NAMALWA (cell line): ENCODE measurements at regions not wholly inside any gene's neighbourhood (a gene's known extent, or its start where the extent isn't known, plus 50 kb on each side); places are given as distances from the start of the nearest gene placed in this dataset.

Experiments
- DNase-seq: peaks from one replicate; pipeline ENCODE4 v3.0.0-alpha.2; 2015; ENCODE audit warnings: low spot score

- no peak for DNase-seq
Measured at GRCh38 chr2:105652014-105652796, 92.5 kb upstream of the NCK2 start.

DNA sequence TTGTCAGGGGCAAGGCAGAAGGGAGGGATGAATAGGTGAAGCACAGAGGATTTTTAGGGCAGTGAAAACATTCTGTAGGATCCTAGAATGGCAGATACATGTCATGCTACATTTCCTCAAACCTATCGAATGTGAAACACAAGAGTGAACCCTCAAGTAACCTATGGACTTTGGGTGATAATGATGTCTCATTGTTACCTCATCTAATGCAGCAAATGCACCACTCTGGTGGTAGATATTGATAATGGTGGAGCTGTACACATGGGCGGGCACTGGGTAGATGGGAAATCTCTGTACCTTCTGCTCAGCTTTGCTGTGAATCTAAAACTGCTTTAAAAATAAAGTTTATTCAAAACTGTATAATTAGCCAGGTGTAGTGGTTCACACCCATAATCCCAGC, 95.2 kb upstream of the NCK2 start:
- no peak for DNase-seq

DNA sequence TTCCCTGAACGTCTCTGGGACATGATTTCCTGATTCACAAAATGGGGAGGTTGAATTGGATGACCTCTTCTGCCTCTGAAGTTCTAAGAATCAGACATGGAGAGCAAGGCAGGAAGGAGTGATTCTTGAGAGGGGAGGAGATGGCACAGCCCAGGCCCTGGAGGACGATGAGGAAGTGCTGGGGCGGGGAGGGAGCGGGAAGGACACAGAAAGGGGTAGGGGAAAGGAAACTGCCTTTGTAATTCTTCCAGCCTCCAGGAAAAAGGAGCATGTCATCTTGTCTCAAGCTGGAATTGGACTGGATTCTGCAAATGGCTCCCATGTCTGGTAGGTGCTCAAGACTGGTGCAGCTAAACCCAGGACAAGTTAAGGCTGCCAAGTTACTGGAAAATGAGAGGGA, 97.0 kb upstream of the NCK2 start:
- no peak for DNase-seq

DNA sequence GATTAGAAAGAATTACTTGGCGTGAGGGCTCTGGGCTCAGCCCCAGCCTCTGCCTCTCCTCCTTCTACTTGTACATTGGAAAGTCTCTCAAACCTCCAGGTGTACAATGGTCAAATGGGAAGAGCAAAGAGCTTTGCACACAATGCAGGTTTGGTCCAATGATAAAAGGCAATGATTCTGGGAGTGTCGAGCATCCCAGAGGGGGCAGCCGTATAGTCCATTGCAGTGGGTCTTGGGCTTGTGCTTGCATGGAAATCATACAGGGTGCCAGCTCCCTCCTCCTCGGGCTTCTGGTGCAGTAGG, 98.0 kb upstream of the NCK2 start:
- DNase-seq, result no peak

GRCh38 chr2:105645938-105646773, 98.6 kb upstream of the NCK2 start:
- no peak for DNase-seq

- DNase-seq, result no peak
Measured at GRCh38 chr2:105645031-105645937, 99.4 kb upstream of the NCK2 start.

DNA sequence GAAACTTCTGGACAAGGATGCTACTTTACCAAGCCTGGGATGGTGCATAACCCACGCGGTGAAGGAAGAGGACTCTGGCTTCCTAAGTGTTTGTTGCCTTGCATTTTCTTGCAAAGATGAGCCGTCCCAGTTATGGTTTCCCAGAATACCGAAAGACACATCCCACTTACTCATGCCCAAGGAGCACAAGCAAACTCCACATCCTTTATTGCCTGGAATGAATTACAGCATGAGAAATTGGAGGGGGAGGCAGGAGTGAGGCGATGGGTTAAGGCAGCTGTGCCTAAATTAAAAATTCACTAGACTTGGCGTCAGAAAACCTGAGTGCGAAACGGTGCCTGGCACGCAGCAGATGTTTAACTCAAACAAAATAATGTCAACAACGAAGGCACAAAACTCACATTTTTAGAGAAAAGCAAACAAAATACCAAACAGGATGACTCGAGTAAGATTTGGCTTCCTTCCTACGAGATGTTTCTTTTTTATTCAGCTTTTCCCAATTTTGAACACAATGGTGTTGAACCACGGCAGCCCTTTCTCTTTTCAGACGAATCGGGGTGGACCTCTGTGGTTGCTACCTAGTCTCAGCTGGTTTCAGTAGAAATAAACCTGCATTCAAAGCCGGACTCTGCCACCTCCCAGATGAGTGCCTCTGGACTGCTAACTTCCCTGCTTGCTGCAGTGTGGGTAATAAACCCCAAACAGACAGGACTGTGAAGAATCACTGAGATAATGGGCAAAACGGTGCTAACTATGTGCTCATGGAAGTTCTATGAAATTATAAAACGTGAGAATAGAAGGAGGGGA, 100.3 kb upstream of the NCK2 start:
- no peak for DNase-seq

- no peak for DNase-seq
Measured at GRCh38 chr2:105643405-105644173, 101.1 kb upstream of the NCK2 start.

DNA sequence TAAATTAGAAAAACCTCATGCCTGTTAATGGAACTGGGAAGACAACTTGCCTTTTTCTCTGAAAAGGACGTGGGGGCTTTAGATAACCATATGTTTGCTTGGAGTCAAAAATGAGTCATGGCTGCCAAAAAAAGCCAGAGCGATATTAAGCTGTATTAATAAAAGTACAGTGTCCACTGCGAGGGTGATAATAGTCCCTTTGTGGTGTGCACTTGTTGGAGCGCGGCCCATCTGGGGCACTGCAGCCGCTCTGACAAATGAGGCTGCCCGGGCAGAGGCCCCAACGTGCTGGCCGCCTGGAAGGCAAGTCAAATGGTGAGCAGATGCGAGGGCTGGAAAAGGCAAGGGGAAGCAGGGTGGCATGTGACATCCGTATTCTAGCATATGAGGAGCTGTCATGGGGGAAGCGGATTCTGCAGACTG, 103.3 kb upstream of the NCK2 start:
- DNase-seq, result no peak

DNA sequence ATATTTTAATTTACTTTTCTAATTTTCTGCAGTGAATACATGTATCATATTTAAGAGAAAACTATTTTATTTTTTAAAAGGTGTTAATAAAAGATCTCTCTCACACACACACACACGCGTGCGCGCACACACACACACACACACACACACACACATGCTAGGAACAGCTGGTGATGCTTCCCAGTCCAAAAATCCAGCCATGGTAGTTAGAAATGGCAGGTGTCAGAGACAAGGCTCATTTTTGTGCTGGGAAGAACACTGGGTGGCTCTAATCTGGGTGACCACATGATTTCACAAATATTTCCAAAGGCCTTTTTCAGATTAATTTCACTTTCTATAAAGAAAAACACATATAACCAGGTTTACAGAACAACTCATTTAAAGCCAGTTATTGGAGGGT, 104.5 kb upstream of the NCK2 start:
- DNase-seq, result no peak

GRCh38 chr2:105636109-105636740, 108.5 kb upstream of the NCK2 start:
- no peak for DNase-seq

GRCh38 chr2:105635564-105635963, 109.1 kb upstream of the NCK2 start:
- DNase-seq, result no peak

DNA sequence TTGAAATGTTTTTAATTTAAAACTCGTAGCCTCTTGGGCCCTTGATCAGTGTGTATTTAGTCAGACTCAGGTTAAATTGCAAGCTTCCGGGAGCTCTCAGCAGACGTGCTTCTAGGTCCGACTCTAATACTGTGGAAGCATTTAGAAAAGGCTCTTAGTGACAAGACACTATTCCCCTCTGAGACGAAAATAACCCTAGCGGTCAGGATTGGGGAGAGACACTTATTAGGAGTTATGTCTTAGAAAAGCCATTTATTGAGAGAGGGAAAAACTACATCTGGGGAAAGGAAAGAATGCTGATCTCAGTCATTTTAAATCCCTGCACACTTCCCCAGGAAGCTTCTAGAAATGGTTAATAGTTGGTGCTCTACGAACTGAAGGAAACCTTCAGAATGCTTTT, 110.5 kb upstream of the NCK2 start:
- DNase-seq, result no peak

DNA sequence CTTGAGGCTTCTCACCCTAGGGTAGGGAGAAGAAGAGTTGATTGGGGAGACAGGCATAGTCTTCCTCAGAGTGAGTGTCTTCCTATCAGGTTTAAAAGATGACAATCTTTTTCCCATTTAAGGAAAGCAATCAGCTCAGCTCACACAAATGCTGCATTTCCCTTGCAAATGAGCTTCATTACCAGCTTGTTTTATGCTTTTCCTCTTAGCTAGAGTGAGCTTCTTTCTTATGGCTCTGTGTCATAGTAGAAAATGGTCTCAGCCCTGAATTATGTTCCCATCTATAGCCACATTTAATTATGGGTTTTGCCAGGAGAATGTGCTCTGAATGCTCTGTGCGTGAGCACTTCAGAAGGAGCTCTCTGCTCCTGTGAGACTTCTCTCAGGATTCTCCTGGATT, 112.8 kb upstream of the NCK2 start:
- no peak for DNase-seq

GRCh38 chr2:105631011-105631410, 113.7 kb upstream of the NCK2 start:
- DNase-seq, result no peak

DNA sequence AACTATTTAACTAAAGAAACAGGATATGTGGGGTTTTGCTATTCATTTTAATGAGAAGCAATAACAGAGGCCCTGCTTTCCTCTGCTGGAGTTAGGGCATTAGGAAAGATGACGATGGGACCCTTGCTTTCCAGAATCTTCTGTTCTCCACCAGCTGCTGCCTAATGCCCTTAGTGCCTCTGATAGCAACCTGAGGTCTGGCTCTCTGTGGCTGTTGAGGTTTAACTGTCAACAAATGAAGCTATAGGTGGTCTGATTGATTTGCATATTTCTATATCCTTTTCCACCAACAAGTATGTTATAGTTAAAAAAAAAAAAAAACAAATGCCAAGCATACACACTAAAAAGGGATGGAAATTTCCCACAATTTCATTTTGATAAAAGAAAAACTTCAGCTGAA, 115.1 kb upstream of the NCK2 start:
- DNase-seq, result no peak

- DNase-seq, result no peak
Measured at GRCh38 chr2:105627534-105627933, 117.2 kb upstream of the NCK2 start.

DNA sequence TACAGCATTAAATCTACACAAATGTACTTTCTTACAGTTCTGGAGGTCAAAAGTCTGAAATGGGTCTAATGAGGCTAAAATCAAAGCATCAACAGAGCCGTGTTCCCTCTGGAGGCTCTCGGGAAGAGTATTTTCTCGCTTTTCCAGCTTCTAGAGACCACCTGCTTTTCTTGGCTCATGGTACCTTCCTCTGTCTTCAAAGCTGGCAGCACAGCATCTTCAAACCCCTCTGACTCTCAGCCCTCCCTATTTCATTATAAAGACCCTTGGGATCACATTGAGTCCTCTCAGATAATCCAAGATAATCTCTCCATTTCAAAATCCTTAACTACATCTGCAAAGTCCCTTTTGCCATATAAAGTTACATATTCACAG, 117.8 kb upstream of the NCK2 start:
- no peak for DNase-seq

DNA sequence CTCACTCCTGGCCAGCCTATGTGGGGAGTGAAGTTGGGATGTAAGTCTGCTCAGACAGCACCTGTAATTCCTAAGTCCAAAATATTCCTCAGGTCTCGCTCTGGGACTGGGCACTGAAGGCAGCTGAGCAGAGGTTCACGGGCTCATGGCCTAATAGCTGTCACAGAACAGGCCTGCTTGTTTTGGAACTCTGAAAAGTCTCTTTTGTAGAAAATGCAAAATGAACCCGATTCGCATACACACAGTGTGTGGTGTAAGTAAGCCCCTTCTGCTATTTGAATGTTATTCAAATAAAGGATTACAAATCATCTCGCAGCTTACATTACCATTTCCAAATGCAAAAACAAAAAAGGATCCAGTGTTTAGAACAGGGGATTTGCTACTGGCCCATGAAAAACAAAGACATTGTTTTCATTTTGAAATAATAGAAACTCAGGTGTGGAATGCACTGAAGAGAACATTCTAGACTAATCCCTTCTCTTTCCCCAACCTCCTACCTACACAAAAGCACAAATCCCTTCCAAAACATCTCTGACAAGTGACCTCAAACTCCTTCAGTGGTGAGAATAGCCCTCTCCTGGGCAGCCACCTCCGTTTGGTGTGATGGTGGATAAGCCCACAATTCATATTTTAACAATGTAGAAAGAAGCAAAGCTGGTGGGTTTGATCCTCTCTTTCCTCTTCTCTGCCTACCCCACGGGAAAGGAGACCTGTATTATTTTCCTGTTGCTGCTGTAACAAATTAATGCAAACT, 118.3 kb upstream of the NCK2 start:
- no peak for DNase-seq

GRCh38 chr2:105625632-105626031, 119.1 kb upstream of the NCK2 start:
- DNase-seq, result no peak
